ENCODE measurements at regions not wholly inside any gene's neighbourhood (a gene's known extent, or its start where the extent isn't known, plus 50 kb on each side); places are given as distances from the start of the nearest gene placed in this dataset.

- Histone ChIP-seq H3K27me3 (ENCODE audit: insufficient read depth, low read length) (no peaks in the 10 kb centered on the region), H3K4me3 (ENCODE audit: low read depth, low read length) (no peak overlapping the region), H3K79me2 (ENCODE audit: control insufficient read depth, insufficient read depth, low read length, poor library complexity) (no peaks in the 10 kb centered on the region), H3K23ac (ENCODE audit: low read length) (no peak overlapping the region), H3K4ac (ENCODE audit: low read depth, low read length) (no peak overlapping the region), H3K79me1 (ENCODE audit: low read length) (no peaks in the 10 kb centered on the region), H2BK12ac (ENCODE audit: low read length) (no peak overlapping the region), H3K9me3 (ENCODE audit: insufficient read depth, low read depth, low read length) (no peaks in the 10 kb centered on the region), H4K12ac (ENCODE audit: low read depth, low read length) (no peak overlapping the region), H2BK120ac (ENCODE audit: insufficient read depth, low read length, poor library complexity) (no peak overlapping the region), H2AK5ac (ENCODE audit: low read length) (no peak overlapping the region), H3K18ac (ENCODE audit: low read length) (no peak overlapping the region), H3K14ac (ENCODE audit: low read length) (no peak overlapping the region), H2AFZ (ENCODE audit: insufficient read depth, low read length, poor library complexity) (no peak overlapping the region), H4K91ac (ENCODE audit: low read depth, low read length) (no peak overlapping the region), H4K8ac (ENCODE audit: low read depth, low read length) (no peak overlapping the region), H3K9ac (ENCODE audit: low read length) (no peak overlapping the region), H3K27ac (ENCODE audit: low read depth, low read length) (no peak overlapping the region), H3K4me1 (ENCODE audit: control insufficient read depth in 1 of 2, insufficient read depth in 2 of 2, low read length in 2 of 2) (peaks cover 0 to 3% of the 10 kb centered on the region in 2 experiments), H3K4me2 (ENCODE audit: low read length) (no peak overlapping the region), H3K36me3 (ENCODE audit: control insufficient read depth in 1 of 2, insufficient read depth in 2 of 2, low read length in 2 of 2) (no peaks in the 10 kb centered on the region), H2BK5ac (ENCODE audit: low read depth, low read length, poor library complexity) (no peak overlapping the region)
- WGBS (ENCODE audit: extremely low coverage, insufficient coverage, insufficient read length): no CpG with 5 or more reads among the region's 2 CpGs
- DNase-seq: no peak
Measured at GRCh38 chr14:81972601-81973000, 438.9 kb upstream of the SEL1L start.

DNA sequence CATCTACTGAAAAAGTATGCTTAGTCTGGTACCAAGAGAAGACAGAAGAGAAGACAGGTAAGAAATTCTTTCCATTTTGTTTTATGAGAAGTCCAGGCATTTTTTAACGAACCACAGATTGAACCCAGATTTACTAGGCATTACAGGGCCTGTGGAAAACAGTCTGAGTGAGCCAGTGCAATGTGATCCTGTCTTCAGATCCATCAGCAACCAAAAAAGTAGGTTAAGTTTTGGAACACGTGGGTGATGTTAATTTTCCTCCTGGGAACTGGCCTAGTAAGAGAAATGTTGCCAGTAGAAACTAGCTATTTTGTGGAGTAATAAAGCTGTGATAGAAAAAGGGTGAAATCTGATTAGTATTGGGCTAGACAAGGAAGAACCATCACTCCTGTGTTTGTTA, 440.9 kb upstream of the SEL1L start:
- H2BK12ac ChIP-seq (ENCODE audit: low read length): no peak overlapping the region
- no peak overlapping the region for H3K14ac ChIP-seq (ENCODE audit: low read length)
- no peak overlapping the region for H3K4me2 ChIP-seq (ENCODE audit: low read length)
- no peaks in the 10 kb centered on the region for H3K27me3 ChIP-seq (ENCODE audit: insufficient read depth, low read length)
- no peak overlapping the region for H3K9ac ChIP-seq (ENCODE audit: low read length)
- no peak overlapping the region for H4K8ac ChIP-seq (ENCODE audit: low read depth, low read length)
- H3K4ac ChIP-seq (ENCODE audit: low read depth, low read length): no peak overlapping the region
- DNase-seq: no peak
- H3K18ac ChIP-seq (ENCODE audit: low read length): no peak overlapping the region
- no peak overlapping the region for H2BK120ac ChIP-seq (ENCODE audit: insufficient read depth, low read length, poor library complexity)
- no peaks in the 10 kb centered on the region for H3K9me3 ChIP-seq (ENCODE audit: insufficient read depth, low read depth, low read length)
- H3K79me1 ChIP-seq (ENCODE audit: low read length): no peaks in the 10 kb centered on the region
- H2BK5ac ChIP-seq (ENCODE audit: low read depth, low read length, poor library complexity): no peak overlapping the region
- no peak overlapping the region for H4K91ac ChIP-seq (ENCODE audit: low read depth, low read length)
- no peak overlapping the region for H2AFZ ChIP-seq (ENCODE audit: insufficient read depth, low read length, poor library complexity)
- WGBS (ENCODE audit: extremely low coverage, insufficient coverage, insufficient read length): no CpG with 5 or more reads among the region's 2 CpGs
- no peaks in the 10 kb centered on the region for H3K79me2 ChIP-seq (ENCODE audit: control insufficient read depth, insufficient read depth, low read length, poor library complexity)
- no peak overlapping the region for H2AK5ac ChIP-seq (ENCODE audit: low read length)
- no peak overlapping the region for H3K27ac ChIP-seq (ENCODE audit: low read depth, low read length)
- H4K12ac ChIP-seq (ENCODE audit: low read depth, low read length): no peak overlapping the region
- peaks cover 0 to 3% of the 10 kb centered on the region in 2 experiments for H3K4me1 ChIP-seq (ENCODE audit: control insufficient read depth in 1 of 2, insufficient read depth in 2 of 2, low read length in 2 of 2)
- no peak overlapping the region for H3K4me3 ChIP-seq (ENCODE audit: low read depth, low read length)
- H3K36me3 ChIP-seq (ENCODE audit: control insufficient read depth in 1 of 2, insufficient read depth in 2 of 2, low read length in 2 of 2): no peaks in the 10 kb centered on the region
- no peak overlapping the region for H3K23ac ChIP-seq (ENCODE audit: low read length)

GRCh38 chr14:81980601-81981306, 447.1 kb upstream of the SEL1L start:
- no peak for DNase-seq
- H2AK5ac ChIP-seq (ENCODE audit: low read length): no peak overlapping the region
- no peak overlapping the region for H3K9ac ChIP-seq (ENCODE audit: low read length)

DNA sequence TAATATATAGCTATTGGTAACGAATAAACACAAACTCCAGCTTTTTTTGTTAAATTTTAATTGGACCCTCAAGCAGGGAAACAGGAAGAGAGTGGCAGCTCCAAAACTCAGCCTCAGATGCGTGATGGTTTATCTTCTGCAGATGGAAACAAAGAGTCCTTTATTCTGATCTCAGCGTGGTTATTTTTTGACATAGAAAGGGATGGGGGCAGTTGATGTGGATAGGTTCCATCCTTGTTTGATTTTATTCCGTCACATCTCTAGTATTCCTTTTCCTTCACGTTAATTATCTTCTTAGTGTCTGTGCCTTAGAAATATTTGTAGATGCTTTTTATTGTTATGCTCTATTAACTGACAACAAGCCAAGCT, 447.6 kb upstream of the SEL1L start:
- no peak overlapping the region for H3K23ac ChIP-seq (ENCODE audit: low read length)
- no peak overlapping the region for H3K4me3 ChIP-seq (ENCODE audit: low read depth, low read length)
- H4K91ac ChIP-seq (ENCODE audit: low read depth, low read length): no peak overlapping the region
- H2AFZ ChIP-seq (ENCODE audit: insufficient read depth, low read length, poor library complexity): no peak overlapping the region
- H3K4me2 ChIP-seq (ENCODE audit: low read length): no peak overlapping the region
- H3K79me2 ChIP-seq (ENCODE audit: control insufficient read depth, insufficient read depth, low read length, poor library complexity): no peaks in the 10 kb centered on the region
- no peak overlapping the region for H2BK120ac ChIP-seq (ENCODE audit: insufficient read depth, low read length, poor library complexity)
- no peaks in the 10 kb centered on the region for H3K9me3 ChIP-seq (ENCODE audit: insufficient read depth, low read depth, low read length)
- no peaks in the 10 kb centered on the region for H3K36me3 ChIP-seq (ENCODE audit: control insufficient read depth in 1 of 2, insufficient read depth in 2 of 2, low read length in 2 of 2)
- H3K9ac ChIP-seq (ENCODE audit: low read length): no peak overlapping the region
- no peak for DNase-seq
- H3K27ac ChIP-seq (ENCODE audit: low read depth, low read length): no peak overlapping the region
- H2BK12ac ChIP-seq (ENCODE audit: low read length): no peak overlapping the region
- H3K27me3 ChIP-seq (ENCODE audit: insufficient read depth, low read length): no peaks in the 10 kb centered on the region
- H2BK5ac ChIP-seq (ENCODE audit: low read depth, low read length, poor library complexity): no peak overlapping the region
- no peak overlapping the region for H3K18ac ChIP-seq (ENCODE audit: low read length)
- H4K12ac ChIP-seq (ENCODE audit: low read depth, low read length): no peak overlapping the region
- no CpG with 5 or more reads among the region's 5 CpGs for WGBS (ENCODE audit: extremely low coverage, insufficient coverage, insufficient read length)
- H3K4me1 ChIP-seq (ENCODE audit: control insufficient read depth in 1 of 2, insufficient read depth in 2 of 2, low read length in 2 of 2): no peaks in the 10 kb centered on the region
- no peak overlapping the region for H2AK5ac ChIP-seq (ENCODE audit: low read length)
- H3K79me1 ChIP-seq (ENCODE audit: low read length): no peaks in the 10 kb centered on the region
- no peak overlapping the region for H3K4ac ChIP-seq (ENCODE audit: low read depth, low read length)
- H3K14ac ChIP-seq (ENCODE audit: low read length): no peak overlapping the region
- H4K8ac ChIP-seq (ENCODE audit: low read depth, low read length): no peak overlapping the region

More at GRCh38 chr14:81980601-81981306, 447.1 kb upstream of the SEL1L start:
- Histone ChIP-seq H3K4me1 (ENCODE audit: control insufficient read depth in 1 of 2, insufficient read depth in 2 of 2, low read length in 2 of 2) (no peaks in the 10 kb centered on the region), H2BK120ac (ENCODE audit: insufficient read depth, low read length, poor library complexity) (no peak overlapping the region), H3K14ac (ENCODE audit: low read length) (no peak overlapping the region), H3K23ac (ENCODE audit: low read length) (no peak overlapping the region), H3K4me3 (ENCODE audit: low read depth, low read length) (no peak overlapping the region), H2AFZ (ENCODE audit: insufficient read depth, low read length, poor library complexity) (no peak overlapping the region), H3K4ac (ENCODE audit: low read depth, low read length) (no peak overlapping the region), H3K79me2 (ENCODE audit: control insufficient read depth, insufficient read depth, low read length, poor library complexity) (no peaks in the 10 kb centered on the region), H2BK12ac (ENCODE audit: low read length) (no peak overlapping the region), H4K91ac (ENCODE audit: low read depth, low read length) (no peak overlapping the region), H4K12ac (ENCODE audit: low read depth, low read length) (no peak overlapping the region), H3K79me1 (ENCODE audit: low read length) (no peaks in the 10 kb centered on the region), H3K36me3 (ENCODE audit: control insufficient read depth in 1 of 2, insufficient read depth in 2 of 2, low read length in 2 of 2) (no peaks in the 10 kb centered on the region), H3K27ac (ENCODE audit: low read depth, low read length) (no peak overlapping the region), H3K27me3 (ENCODE audit: insufficient read depth, low read length) (no peaks in the 10 kb centered on the region), H3K18ac (ENCODE audit: low read length) (no peak overlapping the region), H2BK5ac (ENCODE audit: low read depth, low read length, poor library complexity) (no peak overlapping the region), H4K8ac (ENCODE audit: low read depth, low read length) (no peak overlapping the region), H3K4me2 (ENCODE audit: low read length) (no peak overlapping the region), H3K9me3 (ENCODE audit: insufficient read depth, low read depth, low read length) (no peaks in the 10 kb centered on the region)
- no CpG with 5 or more reads among the region's 4 CpGs for WGBS (ENCODE audit: extremely low coverage, insufficient coverage, insufficient read length)
